NB4 (cell line): ENCODE measurements at regions not wholly inside any gene's neighbourhood (a gene's known extent, or its start where the extent isn't known, plus 50 kb on each side); places are given as distances from the start of the nearest gene placed in this dataset.

Source experiments
- DNase-seq: peaks from one replicate; pipeline ENCODE4 v3.0.0; 2010; ENCODE audit warnings: low read depth
- H3K4me3 ChIP-seq: one replicate; pipeline ENCODE4 v1.5.1; 2011; ENCODE audit warnings: mild to moderate bottlenecking, low read depth, low read length, moderate library complexity
- MYC ChIP-seq: IDR thresholded peaks from 2 replicates; pipeline ENCODE4 v1.6.1; 2011; ENCODE audit warnings: low read depth, low read length
- POLR2A ChIP-seq: IDR thresholded peaks from 2 replicates; pipeline ENCODE4 v1.6.1; 2011; ENCODE audit warnings: mild to moderate bottlenecking; ENCODE audit not compliant: insufficient read length; ENCODE audit errors: extremely low read depth
- TF ChIP-seq, protein P1 (sequence below): IDR thresholded peaks from one replicate; pipeline ENCODE4 v1.5.1; 2012; ENCODE audit warnings: low read depth, low read length
- TF ChIP-seq, protein P2 (sequence below): IDR thresholded peaks from 2 replicates; pipeline ENCODE4 v1.6.1; 2011; ENCODE audit warnings: low read depth, low read length

DNA sequence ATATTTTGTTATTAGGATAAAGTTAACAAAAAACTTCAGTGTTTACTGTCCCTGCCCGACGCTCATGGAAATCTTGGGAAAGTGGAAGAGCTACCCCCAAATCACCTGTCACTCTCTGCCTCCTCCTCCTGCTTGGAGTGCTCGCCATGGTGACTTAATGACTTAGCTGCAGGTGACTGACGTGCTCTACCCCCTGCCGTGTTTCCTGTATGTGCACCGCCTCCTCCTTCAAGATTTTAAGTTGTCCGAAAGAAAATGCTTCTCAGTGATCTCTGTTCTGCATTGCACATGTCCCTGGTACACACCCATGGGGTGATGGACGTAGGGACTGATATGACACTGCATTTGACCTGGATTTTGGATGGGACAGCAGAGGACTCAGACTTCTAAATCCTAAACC lies 338.8 kb upstream of the SHH start:
- TF ChIP-seq MYC (no peak), POLR2A (no peak)
- TF ChIP-seq, protein P1, sequence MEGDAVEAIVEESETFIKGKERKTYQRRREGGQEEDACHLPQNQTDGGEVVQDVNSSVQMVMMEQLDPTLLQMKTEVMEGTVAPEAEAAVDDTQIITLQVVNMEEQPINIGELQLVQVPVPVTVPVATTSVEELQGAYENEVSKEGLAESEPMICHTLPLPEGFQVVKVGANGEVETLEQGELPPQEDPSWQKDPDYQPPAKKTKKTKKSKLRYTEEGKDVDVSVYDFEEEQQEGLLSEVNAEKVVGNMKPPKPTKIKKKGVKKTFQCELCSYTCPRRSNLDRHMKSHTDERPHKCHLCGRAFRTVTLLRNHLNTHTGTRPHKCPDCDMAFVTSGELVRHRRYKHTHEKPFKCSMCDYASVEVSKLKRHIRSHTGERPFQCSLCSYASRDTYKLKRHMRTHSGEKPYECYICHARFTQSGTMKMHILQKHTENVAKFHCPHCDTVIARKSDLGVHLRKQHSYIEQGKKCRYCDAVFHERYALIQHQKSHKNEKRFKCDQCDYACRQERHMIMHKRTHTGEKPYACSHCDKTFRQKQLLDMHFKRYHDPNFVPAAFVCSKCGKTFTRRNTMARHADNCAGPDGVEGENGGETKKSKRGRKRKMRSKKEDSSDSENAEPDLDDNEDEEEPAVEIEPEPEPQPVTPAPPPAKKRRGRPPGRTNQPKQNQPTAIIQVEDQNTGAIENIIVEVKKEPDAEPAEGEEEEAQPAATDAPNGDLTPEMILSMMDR: no peak
- TF ChIP-seq, protein P2, sequence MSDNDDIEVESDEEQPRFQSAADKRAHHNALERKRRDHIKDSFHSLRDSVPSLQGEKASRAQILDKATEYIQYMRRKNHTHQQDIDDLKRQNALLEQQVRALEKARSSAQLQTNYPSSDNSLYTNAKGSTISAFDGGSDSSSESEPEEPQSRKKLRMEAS: no peak
- H3K4me3 ChIP-seq: no peak overlapping the region
- no peak for DNase-seq

DNA sequence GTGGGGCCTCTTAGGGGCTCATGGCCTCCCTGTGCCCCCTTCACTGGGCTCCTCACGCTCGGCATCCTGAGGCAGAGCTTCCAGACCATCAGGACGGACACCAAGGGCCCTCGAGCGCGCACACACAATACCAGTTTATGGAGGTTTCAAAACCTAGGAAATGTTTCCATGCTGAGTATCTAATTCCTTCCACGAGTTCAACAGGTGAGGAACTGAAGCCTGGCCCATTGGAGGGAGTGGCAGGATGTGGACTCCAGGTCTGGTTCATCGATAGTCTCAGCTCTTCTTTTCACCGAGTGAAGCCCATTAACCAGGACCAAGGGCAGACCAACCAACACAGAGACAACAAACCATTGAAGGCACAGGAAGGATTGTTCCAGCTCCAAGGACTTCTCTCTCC lies 336.7 kb upstream of the SHH start:
- no peak overlapping the region for H3K4me3 ChIP-seq
- TF ChIP-seq, protein P2: no peak
- TF ChIP-seq POLR2A (no peak), MYC (no peak)
- TF ChIP-seq, protein P1: no peak
- no peak for DNase-seq

DNA sequence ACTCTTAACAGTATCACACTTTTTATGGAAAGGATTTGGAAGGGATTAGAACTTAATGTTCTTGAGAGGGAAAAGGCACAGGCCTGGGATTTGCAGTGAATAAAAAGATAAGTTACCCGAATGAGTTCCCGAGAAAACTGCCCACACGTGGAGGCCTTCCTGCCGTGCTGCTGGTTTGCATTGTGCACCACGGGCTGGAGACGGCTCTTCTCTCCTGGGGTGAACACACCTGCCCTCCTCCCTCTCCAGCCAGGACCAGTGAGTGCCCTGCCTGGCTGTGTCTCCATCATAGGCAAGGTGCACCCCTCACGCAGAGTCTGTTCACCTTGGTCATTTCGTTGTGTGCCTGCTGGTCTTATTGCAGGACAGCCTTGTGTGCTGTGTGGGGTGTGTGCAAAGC lies 336.3 kb upstream of the SHH start:
- DNase-seq: no peak
- no peak overlapping the region for H3K4me3 ChIP-seq
- TF ChIP-seq, protein P1: no peak
- TF ChIP-seq MYC: no peak
- TF ChIP-seq POLR2A: no peak
- TF ChIP-seq, protein P2: no peak

DNA sequence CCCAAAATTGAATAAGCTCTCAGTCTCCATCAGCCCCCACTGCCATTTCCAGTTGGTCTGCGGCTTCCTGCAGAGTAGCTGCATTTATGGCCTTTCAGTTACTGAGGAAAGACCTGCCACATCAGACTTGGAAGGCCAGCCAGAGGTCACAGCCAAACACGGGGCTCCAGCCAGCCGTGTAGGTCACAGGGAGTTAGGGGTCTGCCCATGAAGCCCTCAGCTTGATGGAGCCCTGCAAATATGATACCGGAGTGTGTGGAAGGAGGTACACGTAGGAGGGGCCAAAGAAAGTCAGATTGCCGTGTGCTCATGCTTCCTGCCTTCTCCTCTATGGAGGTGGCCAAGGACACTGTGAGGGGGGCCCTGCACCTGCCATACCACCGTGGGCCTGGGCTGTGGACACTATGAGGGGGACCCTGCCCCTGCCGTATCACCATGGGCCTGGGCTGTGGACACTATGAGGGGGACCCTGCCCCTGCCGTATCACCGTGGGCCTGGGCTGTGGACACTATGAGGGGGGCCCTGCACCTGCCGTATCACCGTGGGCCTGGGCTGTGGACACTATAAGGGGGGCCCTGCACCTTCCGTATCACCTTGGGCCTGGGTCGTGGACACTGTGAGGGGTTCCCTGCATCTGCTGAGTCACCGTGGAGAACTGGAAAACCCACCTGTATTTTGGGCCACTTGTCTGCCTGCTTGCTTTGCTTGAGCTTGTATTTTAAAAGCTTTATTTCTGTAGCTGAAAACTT lies 335.7 kb upstream of the SHH start:
- H3K4me3 ChIP-seq: no peak overlapping the region
- TF ChIP-seq, protein P1: no peak
- no peak for DNase-seq

DNA sequence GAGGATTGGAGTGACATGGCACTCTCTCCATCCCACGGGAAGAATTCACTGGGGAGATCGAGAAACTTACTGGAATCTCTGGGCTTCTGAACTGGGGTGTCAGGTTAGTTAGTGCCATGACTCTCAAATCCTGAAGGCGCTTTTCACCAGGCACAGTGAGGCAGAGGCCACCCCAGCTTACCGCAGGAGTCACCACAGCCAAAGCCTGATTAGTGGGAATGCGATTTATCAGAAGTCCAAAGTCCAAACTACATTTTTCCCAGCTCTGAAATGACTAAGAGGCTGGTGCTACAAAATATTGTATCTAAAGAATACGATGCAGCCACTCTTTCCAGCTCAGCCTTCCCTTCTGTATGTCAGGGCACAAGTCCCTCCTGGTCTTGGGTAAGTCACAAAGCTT lies 334.8 kb upstream of the SHH start:
- no peak overlapping the region for H3K4me3 ChIP-seq
- no peak for DNase-seq
- TF ChIP-seq, protein P1: no peak
- TF ChIP-seq, protein P2: no peak
- TF ChIP-seq POLR2A (no peak), MYC (no peak)

DNA sequence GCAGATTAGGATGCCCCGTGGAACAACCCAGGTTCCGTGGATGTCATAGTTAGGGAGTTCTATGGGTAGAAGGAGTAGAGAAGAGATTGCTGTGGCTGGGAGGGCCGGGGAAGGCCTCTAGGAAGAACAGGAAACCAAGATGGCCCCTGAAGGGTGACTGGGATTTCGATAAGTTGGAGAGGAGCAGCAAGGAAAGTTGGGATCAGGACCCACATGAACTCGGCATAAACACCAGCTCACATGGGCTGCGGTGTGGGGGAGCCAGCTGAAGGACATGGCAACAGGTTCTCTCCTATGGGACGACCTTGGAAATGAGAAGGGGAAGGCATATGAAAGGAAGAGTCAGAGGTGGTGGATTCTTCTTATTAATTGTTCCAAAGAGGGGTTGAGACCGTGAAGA lies 333.7 kb upstream of the SHH start:
- no peak for DNase-seq
- no peak overlapping the region for H3K4me3 ChIP-seq
- TF ChIP-seq, protein P2: no peak
- TF ChIP-seq, protein P1: no peak
- TF ChIP-seq POLR2A: no peak
- no peak for TF ChIP-seq MYC
